GM12874 (cell line): ENCODE measurements at regions not wholly inside any gene's neighbourhood (a gene's known extent, or its start where the extent isn't known, plus 50 kb on each side); places are given as distances from the start of the nearest gene placed in this dataset.

Source experiments
- TF ChIP-seq, protein P1 (sequence below): IDR thresholded peaks from 2 replicates; pipeline ENCODE4 v1.5.1; 2011; ENCODE audit warnings: low read depth, mild to moderate bottlenecking, control low read depth, low read length, moderate library complexity; ENCODE audit not compliant: insufficient read depth

DNA sequence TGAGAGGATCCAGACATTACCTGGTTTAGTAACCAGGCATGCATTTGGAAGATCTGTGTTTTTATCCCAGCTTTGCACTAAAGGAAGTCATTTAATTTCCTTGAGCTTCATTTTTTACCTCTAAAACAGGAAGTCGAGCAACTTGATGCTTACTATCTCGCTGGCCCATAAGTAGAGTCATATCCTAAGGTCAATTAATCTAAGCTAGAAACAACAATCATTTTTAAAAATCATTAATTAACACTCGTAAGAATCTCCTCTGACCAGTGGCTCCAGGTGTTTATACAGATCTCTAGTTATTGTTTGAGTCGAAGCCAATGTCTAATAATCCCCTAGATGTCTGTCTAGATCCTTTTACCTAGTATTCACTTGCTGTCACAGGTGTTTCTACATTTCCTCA lies 355.8 kb upstream of the DCN start:
- TF ChIP-seq, protein P1, sequence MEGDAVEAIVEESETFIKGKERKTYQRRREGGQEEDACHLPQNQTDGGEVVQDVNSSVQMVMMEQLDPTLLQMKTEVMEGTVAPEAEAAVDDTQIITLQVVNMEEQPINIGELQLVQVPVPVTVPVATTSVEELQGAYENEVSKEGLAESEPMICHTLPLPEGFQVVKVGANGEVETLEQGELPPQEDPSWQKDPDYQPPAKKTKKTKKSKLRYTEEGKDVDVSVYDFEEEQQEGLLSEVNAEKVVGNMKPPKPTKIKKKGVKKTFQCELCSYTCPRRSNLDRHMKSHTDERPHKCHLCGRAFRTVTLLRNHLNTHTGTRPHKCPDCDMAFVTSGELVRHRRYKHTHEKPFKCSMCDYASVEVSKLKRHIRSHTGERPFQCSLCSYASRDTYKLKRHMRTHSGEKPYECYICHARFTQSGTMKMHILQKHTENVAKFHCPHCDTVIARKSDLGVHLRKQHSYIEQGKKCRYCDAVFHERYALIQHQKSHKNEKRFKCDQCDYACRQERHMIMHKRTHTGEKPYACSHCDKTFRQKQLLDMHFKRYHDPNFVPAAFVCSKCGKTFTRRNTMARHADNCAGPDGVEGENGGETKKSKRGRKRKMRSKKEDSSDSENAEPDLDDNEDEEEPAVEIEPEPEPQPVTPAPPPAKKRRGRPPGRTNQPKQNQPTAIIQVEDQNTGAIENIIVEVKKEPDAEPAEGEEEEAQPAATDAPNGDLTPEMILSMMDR: no peak

DNA sequence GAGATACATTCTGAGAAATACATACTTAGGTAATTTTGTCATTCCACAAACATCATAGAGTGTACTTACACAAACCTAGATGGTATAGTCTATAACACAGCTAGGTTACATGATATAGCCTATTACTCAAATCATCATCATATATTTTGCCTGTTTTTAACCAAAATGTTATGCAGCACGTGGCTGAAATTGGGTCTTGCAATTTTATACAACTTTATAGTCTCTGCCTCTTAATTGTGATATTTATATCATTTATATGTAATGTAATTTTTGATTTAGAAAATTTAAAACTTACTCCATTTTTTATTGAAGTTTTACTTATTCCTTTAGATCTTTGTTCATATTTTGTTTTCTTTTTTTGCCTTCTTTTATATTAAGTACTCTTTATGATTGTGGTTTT lies 350.7 kb upstream of the DCN start:
- TF ChIP-seq, protein P1: no peak

DNA sequence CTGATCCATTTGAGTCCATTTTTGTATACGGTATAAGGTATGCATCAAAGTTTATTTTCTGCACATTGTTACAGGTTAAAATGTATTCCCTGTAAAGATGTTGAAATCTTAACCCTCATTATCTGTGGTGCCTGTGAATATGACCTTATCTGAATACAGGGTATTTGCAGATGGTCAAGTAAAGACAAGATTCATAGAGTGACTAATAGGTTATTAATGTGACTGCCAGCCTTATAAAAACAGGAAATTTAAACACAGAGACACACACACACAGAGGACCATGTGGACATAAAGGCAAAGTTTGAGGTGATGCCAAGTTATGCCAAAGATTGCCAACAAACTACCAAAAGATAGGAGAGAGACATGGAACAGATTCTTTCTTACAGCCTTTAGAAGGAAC lies 347.2 kb upstream of the DCN start:
- TF ChIP-seq, protein P1: no peak

DNA sequence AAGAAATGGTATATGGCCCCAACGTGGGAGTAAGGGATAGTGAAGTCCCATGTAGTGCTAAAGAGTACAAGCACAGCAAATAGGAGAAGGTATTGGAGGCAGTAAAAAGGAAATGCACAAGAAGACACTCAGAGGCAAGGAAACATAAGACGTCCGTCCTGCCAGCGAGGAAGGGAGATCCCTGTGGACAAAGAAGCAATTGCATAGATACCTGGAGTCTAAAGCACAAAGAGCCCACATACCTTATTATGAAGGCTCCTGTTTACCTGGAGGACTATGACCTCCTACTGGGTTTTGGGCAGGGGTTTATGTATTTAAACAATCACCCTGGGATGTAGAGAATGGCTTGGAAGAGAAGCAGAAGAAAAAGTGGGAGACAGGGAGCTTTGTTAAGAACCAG lies 341.2 kb upstream of the DCN start:
- TF ChIP-seq, protein P1: no peak

DNA sequence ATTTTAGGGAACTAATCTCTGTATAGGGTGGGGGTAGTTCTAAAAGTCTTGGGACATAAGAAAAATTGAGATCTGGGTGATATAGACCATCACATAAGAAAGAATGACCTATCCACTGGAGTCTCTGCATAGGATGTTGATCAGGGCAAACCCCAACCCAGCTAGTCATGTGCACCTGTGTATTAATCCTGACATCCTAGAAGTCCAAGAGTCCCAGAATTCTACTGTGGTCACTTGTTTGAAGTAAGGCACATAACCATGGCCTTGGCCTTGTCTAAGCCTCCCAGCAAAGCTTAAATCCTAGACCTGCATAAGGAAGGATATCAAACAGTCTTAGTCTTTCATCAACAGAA lies 334.1 kb upstream of the DCN start:
- TF ChIP-seq, protein P1: no peak

DNA sequence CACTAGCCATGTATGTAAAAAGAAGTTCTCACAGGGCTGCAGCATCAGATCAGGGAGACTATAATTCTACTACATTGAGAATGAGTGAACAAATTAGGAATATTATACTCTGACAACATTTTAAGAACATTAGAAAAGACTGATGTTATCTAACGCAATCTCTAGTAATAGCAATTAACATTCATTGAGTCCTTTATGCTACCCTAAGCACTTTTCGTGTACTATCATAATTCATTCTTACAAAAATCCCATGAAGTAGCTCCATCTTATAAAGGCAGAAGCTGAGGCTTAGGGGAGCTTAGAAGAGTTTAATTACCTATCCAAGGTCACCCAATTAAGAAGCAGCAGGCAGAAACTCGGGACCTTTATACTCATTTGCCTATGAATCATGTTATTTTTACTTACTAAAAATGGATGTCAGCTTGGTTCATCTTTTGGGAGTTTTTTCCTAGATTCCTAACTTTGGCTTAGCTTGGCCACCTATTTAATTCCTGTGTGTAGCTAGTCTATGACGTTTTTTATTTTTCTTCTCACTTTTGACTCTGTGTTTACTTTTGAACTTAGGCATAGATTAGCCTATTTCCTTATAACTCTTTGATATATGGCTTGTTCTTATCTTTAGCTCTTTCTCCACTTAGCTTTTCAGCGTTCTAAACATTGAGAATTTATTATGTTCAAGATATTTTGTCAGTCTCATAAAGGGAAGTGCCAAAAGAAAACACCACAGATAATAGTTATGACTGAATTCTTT lies 333.5 kb upstream of the DCN start:
- TF ChIP-seq, protein P1: no peak

DNA sequence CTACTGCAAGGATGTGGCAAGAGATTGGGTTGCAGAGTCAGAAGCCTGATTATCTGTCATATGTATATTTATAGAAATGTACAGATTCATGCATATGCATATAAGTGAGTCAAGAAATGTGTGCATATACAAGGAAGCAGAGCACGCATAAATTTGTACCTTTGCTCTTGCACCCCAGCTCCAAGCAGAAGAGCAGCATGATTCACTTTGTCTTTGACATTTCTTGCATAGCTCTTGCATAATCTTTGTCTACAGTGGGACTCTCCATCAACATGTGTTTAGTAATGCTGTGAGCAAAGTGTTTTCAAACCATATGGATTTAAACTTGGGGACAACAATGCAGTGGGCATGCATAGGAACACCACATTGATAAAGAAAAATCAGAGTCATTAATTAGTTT lies 330.7 kb upstream of the DCN start:
- TF ChIP-seq, protein P1: no peak
